ENCODE measurements at regions not wholly inside any gene's neighbourhood (a gene's known extent, or its start where the extent isn't known, plus 50 kb on each side); places are given as distances from the start of the nearest gene placed in this dataset.
"Not testable (repeated sequence)": the region's sequence is repeated elsewhere in the genome, so short reads cannot be mapped to it uniquely, and the experiment has no call there.

- DNase-seq, result no peak
Measured at GRCh38 chr16:48105976-48106375, 49.8 kb downstream of the ABCC12 start.

- no peak for DNase-seq
Measured at GRCh38 chr16:48105456-48105855, 50.3 kb downstream of the ABCC12 start.

- DNase-seq, result no peak
Measured at GRCh38 chr16:48103591-48103990, 52.2 kb downstream of the ABCC12 start.

GRCh38 chr16:48102083-48103008 lies 53.4 kb downstream of the ABCC12 start:
- no peak for DNase-seq

GRCh38 chr16:48101069-48101674 lies 54.6 kb downstream of the ABCC12 start:
- no peak for DNase-seq

- no peak for DNase-seq
Measured at GRCh38 chr16:48099455-48099854, 56.3 kb downstream of the ABCC12 start.

- DNase-seq, result no peak
Measured at GRCh38 chr16:48098472-48098871, 57.3 kb downstream of the ABCC12 start.

GRCh38 chr16:48091117-48091516 lies 64.7 kb downstream of the ABCC12 start:
- DNase-seq, result no peak

GRCh38 chr16:48089053-48089792 lies 66.6 kb downstream of the ABCC12 start:
- no peak for DNase-seq

- no peak for DNase-seq
Measured at GRCh38 chr16:48087639-48088038, 68.2 kb downstream of the ABCC12 start.

GRCh38 chr16:48086422-48086821 lies 69.4 kb downstream of the ABCC12 start:
- no peak for DNase-seq

- no peak for DNase-seq
Measured at GRCh38 chr16:48085729-48086128, 70.1 kb downstream of the ABCC12 start.

- DNase-seq, result no peak
Measured at GRCh38 chr16:48084826-48085225, 71.0 kb downstream of the ABCC12 start.

- DNase-seq, result no peak
Measured at GRCh38 chr16:48082516-48082915, 73.3 kb downstream of the ABCC12 start.

- no peak for DNase-seq
Measured at GRCh38 chr16:48081656-48082055, 74.1 kb downstream of the ABCC12 start.

GRCh38 chr16:48076455-48077012 lies 79.3 kb downstream of the ABCC12 start:
- DNase-seq, result no peak

- DNase-seq, result no peak
Measured at GRCh38 chr16:48075398-48075797, 80.4 kb downstream of the ABCC12 start.

- no peak for DNase-seq
Measured at GRCh38 chr16:48067388-48067787, 88.4 kb downstream of the ABCC12 start.

GRCh38 chr16:48064971-48065370 lies 90.8 kb downstream of the ABCC12 start:
- DNase-seq, result no peak

GRCh38 chr16:48062681-48063080 lies 93.1 kb downstream of the ABCC12 start:
- DNase-seq, result no peak

- no peak for DNase-seq
Measured at GRCh38 chr16:48059936-48060335, 95.9 kb downstream of the ABCC12 start.

GRCh38 chr16:48059190-48059589 lies 96.6 kb downstream of the ABCC12 start:
- DNase-seq, result not testable (repeated sequence)

- DNase-seq, result no peak
Measured at GRCh38 chr16:48057048-48057447, 98.7 kb downstream of the ABCC12 start.

Measured in CD4-positive, alpha-beta T cell treated with Interferon alpha-2 for 1 hour (primary cell).